Fibroblast of skin of right biceps (primary cell): ENCODE measurements at regions not wholly inside any gene's neighbourhood (a gene's known extent, or its start where the extent isn't known, plus 50 kb on each side); places are given as distances from the start of the nearest gene placed in this dataset.

ENCODE experiments used
- DNase-seq: peaks from one replicate; pipeline ENCODE4 v3.0.0-alpha.2; 2013

- no peak for DNase-seq
Measured at GRCh38 chr16:9536905-9537304, 445.5 kb downstream of the HAPSTR1 start.

- no peak for DNase-seq
Measured at GRCh38 chr16:9539346-9539745, 447.9 kb downstream of the HAPSTR1 start.

- DNase-seq: no peak
Measured at GRCh38 chr16:9541723-9542122, 450.3 kb downstream of the HAPSTR1 start.

GRCh38 chr16:9542165-9542755 is 450.8 kb downstream of the HAPSTR1 start:
- DNase-seq: no peak

GRCh38 chr16:9545522-9546437 is 454.3 kb downstream of the HAPSTR1 start:
- no peak for DNase-seq

- DNase-seq: no peak
Measured at GRCh38 chr16:9546438-9546786, 455.0 kb downstream of the HAPSTR1 start.

- no peak for DNase-seq
Measured at GRCh38 chr16:9549487-9549886, 458.0 kb downstream of the HAPSTR1 start.

- DNase-seq: no peak
Measured at GRCh38 chr16:9555051-9555450, 463.6 kb downstream of the HAPSTR1 start.

- DNase-seq: no peak
Measured at GRCh38 chr16:9556949-9557665, 465.7 kb downstream of the HAPSTR1 start.

- no peak for DNase-seq
Measured at GRCh38 chr16:9557713-9558112, 466.3 kb downstream of the HAPSTR1 start.

GRCh38 chr16:9566099-9566498 is 474.7 kb downstream of the HAPSTR1 start:
- DNase-seq: no peak

GRCh38 chr16:9567666-9568065 is 476.2 kb downstream of the HAPSTR1 start:
- DNase-seq: peak; percentile 1

- no peak for DNase-seq
Measured at GRCh38 chr16:9568261-9568660, 476.8 kb downstream of the HAPSTR1 start.

GRCh38 chr16:9570521-9570920 is 479.1 kb downstream of the HAPSTR1 start:
- no peak for DNase-seq

GRCh38 chr16:9578459-9578858 is 487.0 kb downstream of the HAPSTR1 start:
- no peak for DNase-seq

GRCh38 chr16:9580025-9580424 is 488.6 kb downstream of the HAPSTR1 start:
- no peak for DNase-seq

- DNase-seq: no peak
Measured at GRCh38 chr16:9593440-9593839, 502.0 kb downstream of the HAPSTR1 start.

GRCh38 chr16:9594047-9594446 is 502.6 kb downstream of the HAPSTR1 start:
- DNase-seq: no peak

GRCh38 chr16:9594946-9595345 is 503.5 kb downstream of the HAPSTR1 start:
- DNase-seq: peak; percentile 15

- peak; percentile 6 for DNase-seq
Measured at GRCh38 chr16:9595393-9595792, 503.9 kb downstream of the HAPSTR1 start.

- DNase-seq: no peak
Measured at GRCh38 chr16:9596788-9597187, 505.3 kb downstream of the HAPSTR1 start.

- DNase-seq: no peak
Measured at GRCh38 chr16:9597967-9598730, 506.7 kb downstream of the HAPSTR1 start.

GRCh38 chr16:9598731-9599083 is 507.3 kb downstream of the HAPSTR1 start:
- no peak for DNase-seq
